HL-60 (cell line): ENCODE measurements at regions not wholly inside any gene's neighbourhood (a gene's known extent, or its start where the extent isn't known, plus 50 kb on each side); places are given as distances from the start of the nearest gene placed in this dataset.

Source experiments
- DNase-seq, 2 experiments: peaks; one replicate each; pipeline ENCODE4 v3.0.0-alpha.2; 2010 to 2020; ENCODE audit warnings: low read depth in 1 of 2, low spot score in 1 of 2
- H3K27ac ChIP-seq: fragments of 250-450 bp; sonication (Bioruptor Pico); replicated peaks from 2 replicates; pipeline ENCODE4 v1.5.1; 2020; ENCODE audit warnings: mild to moderate bottlenecking, moderate library complexity
- H3K27me3 ChIP-seq: fragments of 250-450 bp; sonication (Bioruptor Pico); 2 replicates; pipeline ENCODE4 v1.5.1; 2021; ENCODE audit warnings: mild to moderate bottlenecking, moderate library complexity; ENCODE audit not compliant: insufficient read depth, poor library complexity, severe bottlenecking
- H3K4me3 ChIP-seq: replicated peaks from 2 replicates; pipeline ENCODE4 v1.5.1; 2011; ENCODE audit warnings: mild to moderate bottlenecking, control low read depth, low read length; ENCODE audit not compliant: insufficient read depth
- GABPA ChIP-seq: IDR thresholded peaks from 2 replicates; pipeline ENCODE4 v1.6.1; 2012; ENCODE audit warnings: low read depth
- POLR2AphosphoS5 ChIP-seq: IDR thresholded peaks from 2 replicates; pipeline ENCODE4 v1.6.1; 2012; ENCODE audit warnings: low read depth
- SPI1 ChIP-seq: IDR thresholded peaks from 2 replicates; pipeline ENCODE4 v1.6.1; 2012; ENCODE audit warnings: low read depth, mild to moderate bottlenecking, borderline replicate concordance
- TF ChIP-seq, protein P1 (sequence below): IDR thresholded peaks from one replicate; pipeline ENCODE4 v1.5.1; 2011; ENCODE audit warnings: low read length, control low read depth, inconsistent platforms; ENCODE audit not compliant: insufficient read depth
- TF ChIP-seq, protein P2 (sequence below): IDR thresholded peaks from 2 replicates; pipeline ENCODE4 v1.6.1; 2012; ENCODE audit warnings: low read depth; ENCODE audit not compliant: insufficient replicate concordance

DNA sequence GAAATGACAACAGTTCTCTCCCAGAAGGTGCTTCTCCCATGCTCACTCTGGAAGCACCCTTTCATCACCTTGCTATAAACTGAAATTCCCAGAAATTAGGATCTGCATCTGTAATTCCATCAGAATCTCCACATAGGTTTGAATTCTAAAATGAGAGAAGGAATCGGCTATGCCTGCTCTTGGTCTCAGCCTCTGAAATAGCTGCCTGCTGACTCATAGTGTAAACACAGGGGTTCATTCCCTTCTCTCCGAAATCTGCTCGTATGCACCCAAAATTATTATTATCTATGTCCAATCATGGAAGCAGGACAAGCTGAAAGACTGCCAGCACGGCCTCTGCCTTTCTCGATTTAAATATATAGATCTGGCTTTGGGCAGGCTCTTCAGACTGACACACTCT, 74.6 kb upstream of the TAB2 start:
- DNase-seq: no peak
- TF ChIP-seq GABPA (no peak), POLR2AphosphoS5 (no peak), SPI1 (no peak)
- TF ChIP-seq, protein P1, sequence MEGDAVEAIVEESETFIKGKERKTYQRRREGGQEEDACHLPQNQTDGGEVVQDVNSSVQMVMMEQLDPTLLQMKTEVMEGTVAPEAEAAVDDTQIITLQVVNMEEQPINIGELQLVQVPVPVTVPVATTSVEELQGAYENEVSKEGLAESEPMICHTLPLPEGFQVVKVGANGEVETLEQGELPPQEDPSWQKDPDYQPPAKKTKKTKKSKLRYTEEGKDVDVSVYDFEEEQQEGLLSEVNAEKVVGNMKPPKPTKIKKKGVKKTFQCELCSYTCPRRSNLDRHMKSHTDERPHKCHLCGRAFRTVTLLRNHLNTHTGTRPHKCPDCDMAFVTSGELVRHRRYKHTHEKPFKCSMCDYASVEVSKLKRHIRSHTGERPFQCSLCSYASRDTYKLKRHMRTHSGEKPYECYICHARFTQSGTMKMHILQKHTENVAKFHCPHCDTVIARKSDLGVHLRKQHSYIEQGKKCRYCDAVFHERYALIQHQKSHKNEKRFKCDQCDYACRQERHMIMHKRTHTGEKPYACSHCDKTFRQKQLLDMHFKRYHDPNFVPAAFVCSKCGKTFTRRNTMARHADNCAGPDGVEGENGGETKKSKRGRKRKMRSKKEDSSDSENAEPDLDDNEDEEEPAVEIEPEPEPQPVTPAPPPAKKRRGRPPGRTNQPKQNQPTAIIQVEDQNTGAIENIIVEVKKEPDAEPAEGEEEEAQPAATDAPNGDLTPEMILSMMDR: no peak
- TF ChIP-seq, protein P2, sequence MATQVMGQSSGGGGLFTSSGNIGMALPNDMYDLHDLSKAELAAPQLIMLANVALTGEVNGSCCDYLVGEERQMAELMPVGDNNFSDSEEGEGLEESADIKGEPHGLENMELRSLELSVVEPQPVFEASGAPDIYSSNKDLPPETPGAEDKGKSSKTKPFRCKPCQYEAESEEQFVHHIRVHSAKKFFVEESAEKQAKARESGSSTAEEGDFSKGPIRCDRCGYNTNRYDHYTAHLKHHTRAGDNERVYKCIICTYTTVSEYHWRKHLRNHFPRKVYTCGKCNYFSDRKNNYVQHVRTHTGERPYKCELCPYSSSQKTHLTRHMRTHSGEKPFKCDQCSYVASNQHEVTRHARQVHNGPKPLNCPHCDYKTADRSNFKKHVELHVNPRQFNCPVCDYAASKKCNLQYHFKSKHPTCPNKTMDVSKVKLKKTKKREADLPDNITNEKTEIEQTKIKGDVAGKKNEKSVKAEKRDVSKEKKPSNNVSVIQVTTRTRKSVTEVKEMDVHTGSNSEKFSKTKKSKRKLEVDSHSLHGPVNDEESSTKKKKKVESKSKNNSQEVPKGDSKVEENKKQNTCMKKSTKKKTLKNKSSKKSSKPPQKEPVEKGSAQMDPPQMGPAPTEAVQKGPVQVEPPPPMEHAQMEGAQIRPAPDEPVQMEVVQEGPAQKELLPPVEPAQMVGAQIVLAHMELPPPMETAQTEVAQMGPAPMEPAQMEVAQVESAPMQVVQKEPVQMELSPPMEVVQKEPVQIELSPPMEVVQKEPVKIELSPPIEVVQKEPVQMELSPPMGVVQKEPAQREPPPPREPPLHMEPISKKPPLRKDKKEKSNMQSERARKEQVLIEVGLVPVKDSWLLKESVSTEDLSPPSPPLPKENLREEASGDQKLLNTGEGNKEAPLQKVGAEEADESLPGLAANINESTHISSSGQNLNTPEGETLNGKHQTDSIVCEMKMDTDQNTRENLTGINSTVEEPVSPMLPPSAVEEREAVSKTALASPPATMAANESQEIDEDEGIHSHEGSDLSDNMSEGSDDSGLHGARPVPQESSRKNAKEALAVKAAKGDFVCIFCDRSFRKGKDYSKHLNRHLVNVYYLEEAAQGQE: no peak
- Histone ChIP-seq H3K27ac (no peak overlapping the region), H3K4me3 (no peak overlapping the region), H3K27me3 (no peaks in the 10 kb centered on the region)

DNA sequence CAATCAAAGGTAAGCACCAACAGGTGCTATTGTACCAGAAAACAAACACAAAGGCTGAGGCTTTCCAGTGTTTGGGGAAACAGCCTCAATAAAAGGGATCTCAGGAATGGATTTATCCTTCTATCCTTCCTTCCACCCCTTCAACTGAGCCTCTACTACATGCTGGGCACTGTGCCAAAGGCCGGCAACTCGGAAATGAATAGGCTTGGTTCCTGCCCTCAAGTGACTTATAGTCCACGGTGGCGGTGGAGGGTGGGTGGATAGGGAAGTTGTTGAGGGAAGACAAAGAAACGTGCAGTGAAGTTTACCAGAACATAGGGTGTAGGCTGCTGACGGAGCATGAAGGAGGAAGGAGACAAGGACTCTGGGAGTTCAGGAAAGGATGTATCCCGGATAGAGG, 73.4 kb upstream of the TAB2 start:
- DNase-seq: no peak
- Histone ChIP-seq H3K4me3 (no peak overlapping the region), H3K27ac (no peak overlapping the region), H3K27me3 (no peaks in the 10 kb centered on the region)
- TF ChIP-seq GABPA (no peak), POLR2AphosphoS5 (no peak), SPI1 (no peak)
- TF ChIP-seq, protein P2: no peak
- TF ChIP-seq, protein P1: no peak

DNA sequence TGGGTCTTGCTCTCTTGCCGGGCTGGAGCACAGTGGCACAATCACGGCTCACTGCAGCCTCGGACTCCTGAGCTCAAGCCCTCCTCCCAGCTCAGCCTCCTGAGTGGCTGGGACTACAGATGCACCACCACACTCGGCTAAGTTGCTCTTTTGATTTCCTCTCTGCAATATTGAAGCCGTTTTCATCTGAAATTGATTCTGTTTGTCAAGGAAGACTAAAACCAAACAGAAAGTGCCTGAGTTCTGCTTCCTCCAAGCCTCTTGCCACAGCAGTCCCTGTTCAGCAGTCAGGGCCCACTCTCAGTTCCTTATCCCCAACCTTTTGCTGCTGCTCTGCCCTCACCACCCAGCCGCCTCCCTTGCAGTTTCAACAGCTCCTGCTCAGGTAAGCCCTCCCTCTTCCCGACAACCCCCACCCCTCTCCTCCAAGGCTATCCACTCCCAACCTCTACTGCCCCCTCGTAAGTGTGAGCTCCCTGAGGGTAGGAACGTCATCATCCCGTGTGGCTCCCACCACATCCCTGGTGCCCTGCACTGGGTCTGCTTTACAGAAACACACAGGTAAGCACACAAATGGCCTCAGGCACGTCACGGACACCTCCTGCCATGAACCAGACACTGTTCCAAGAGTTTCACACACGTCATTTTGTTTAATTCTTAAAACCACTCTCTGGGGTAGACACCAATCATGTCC, 70.7 kb upstream of the TAB2 start:
- TF ChIP-seq, protein P2: no peak
- TF ChIP-seq GABPA (no peak), SPI1 (no peak; the same call in 1 of the 2 replicates), POLR2AphosphoS5 (no peak)
- TF ChIP-seq, protein P1: no peak
- DNase-seq: peak; percentile 43 to 89
- peak overlapping the region; percentile 24; the same call in 1 of the 2 replicates for H3K4me3 ChIP-seq
- H3K27me3 ChIP-seq: no peaks in the 10 kb centered on the region
- H3K27ac ChIP-seq: no peak overlapping the region; the same call in 1 of the 2 replicates
